SHP77 treated with DMSO at 0.1 percent for 48 hours (cell line): ENCODE measurements at regions not wholly inside any gene's neighbourhood (a gene's known extent, or its start where the extent isn't known, plus 50 kb on each side); places are given as distances from the start of the nearest gene placed in this dataset.
"Not testable (repeated sequence)": the region's sequence is repeated elsewhere in the genome, so short reads cannot be mapped to it uniquely, and the experiment has no call there.

Experiments
- DNase-seq: peaks from one replicate; lab custom pipeline; 2025; lab: John Stamatoyannopoulos, UW

- DNase-seq, result no peak
Observed at GRCh38 chr11:34794696-34795095, 121.5 kb downstream of the APIP start.

- DNase-seq, result no peak
Observed at GRCh38 chr11:34793666-34794065, 122.5 kb downstream of the APIP start.

- DNase-seq, result no peak
Observed at GRCh38 chr11:34792814-34793258, 123.3 kb downstream of the APIP start.

- DNase-seq, result no peak
Observed at GRCh38 chr11:34791780-34792542, 124.2 kb downstream of the APIP start.

GRCh38 chr11:34790620-34791019 lies 125.6 kb downstream of the APIP start:
- no peak for DNase-seq

GRCh38 chr11:34789196-34789834 lies 126.9 kb downstream of the APIP start:
- no peak for DNase-seq

GRCh38 chr11:34788642-34789041 lies 127.5 kb downstream of the APIP start:
- no peak for DNase-seq

- no peak for DNase-seq
Observed at GRCh38 chr11:34787895-34788294, 128.3 kb downstream of the APIP start.

GRCh38 chr11:34787348-34787747 lies 128.8 kb downstream of the APIP start:
- DNase-seq, result no peak

- DNase-seq, result no peak
Observed at GRCh38 chr11:34784318-34784841, 131.8 kb downstream of the APIP start.

GRCh38 chr11:34783816-34784317 lies 132.3 kb downstream of the APIP start:
- DNase-seq, result no peak

- not testable (repeated sequence) for DNase-seq
Observed at GRCh38 chr11:34781826-34782225, 134.4 kb downstream of the APIP start.

- no peak for DNase-seq
Observed at GRCh38 chr11:34775417-34775888, 140.7 kb downstream of the APIP start.

GRCh38 chr11:34774604-34775003 lies 141.6 kb downstream of the APIP start:
- DNase-seq, result no peak

GRCh38 chr11:34773826-34774225 lies 142.4 kb downstream of the APIP start:
- DNase-seq, result no peak

GRCh38 chr11:34773211-34773610 lies 143.0 kb downstream of the APIP start:
- no peak for DNase-seq

GRCh38 chr11:34770111-34770510 lies 146.1 kb downstream of the APIP start:
- no peak for DNase-seq

GRCh38 chr11:34769224-34769623 lies 147.0 kb downstream of the APIP start:
- DNase-seq, result no peak

GRCh38 chr11:34762625-34763024 lies 141.7 kb downstream of the EHF start:
- not testable (repeated sequence) for DNase-seq

- DNase-seq, result no peak
Observed at GRCh38 chr11:34758262-34758661, 137.4 kb downstream of the EHF start.

GRCh38 chr11:34757026-34757451 lies 136.1 kb downstream of the EHF start:
- no peak for DNase-seq

- no peak for DNase-seq
Observed at GRCh38 chr11:34756591-34756990, 135.7 kb downstream of the EHF start.

- no peak for DNase-seq
Observed at GRCh38 chr11:34755671-34756070, 134.8 kb downstream of the EHF start.
